Fibroblast of villous mesenchyme (primary cell): ENCODE measurements at regions not wholly inside any gene's neighbourhood (a gene's known extent, or its start where the extent isn't known, plus 50 kb on each side); places are given as distances from the start of the nearest gene placed in this dataset.
"Not testable (repeated sequence)": the region's sequence is repeated elsewhere in the genome, so short reads cannot be mapped to it uniquely, and the experiment has no call there.

Experiments
- DNase-seq: peaks from one replicate; pipeline ENCODE4 v3.0.0-alpha.2; 2010; ENCODE audit warnings: low read depth
- H3K4me3 ChIP-seq: 2 replicates; pipeline ENCODE4 v1.5.1; 2011; ENCODE audit warnings: low read depth, mild to moderate bottlenecking, low read length

- not testable (repeated sequence) for DNase-seq, H3K4me3 ChIP-seq
These were observed 63.5 kb downstream of the UNC93B1 start for GRCh38 chr11:67940440-67940839.

GRCh38 chr11:67938964-67939363, 64.9 kb downstream of the UNC93B1 start:
- peak; percentile 0 for DNase-seq
- H3K4me3 ChIP-seq, result not testable (repeated sequence)

GRCh38 chr11:67938371-67938770, 65.5 kb downstream of the UNC93B1 start:
- not testable (repeated sequence) for DNase-seq, H3K4me3 ChIP-seq

GRCh38 chr11:67923565-67923964, 80.3 kb downstream of the UNC93B1 start:
- not testable (repeated sequence) for H3K4me3 ChIP-seq, DNase-seq

- not testable (repeated sequence) for DNase-seq, H3K4me3 ChIP-seq
These were observed 83.4 kb downstream of the UNC93B1 start for GRCh38 chr11:67920546-67920945.

GRCh38 chr11:67912184-67912583, 91.7 kb downstream of the UNC93B1 start:
- H3K4me3 ChIP-seq, DNase-seq: not testable (repeated sequence)

GRCh38 chr11:67911211-67911610, 92.7 kb downstream of the UNC93B1 start:
- H3K4me3 ChIP-seq, DNase-seq: not testable (repeated sequence)

GRCh38 chr11:67910803-67911202, 93.1 kb downstream of the UNC93B1 start:
- DNase-seq, H3K4me3 ChIP-seq: not testable (repeated sequence)

- not testable (repeated sequence) for DNase-seq, H3K4me3 ChIP-seq
These were observed 96.9 kb downstream of the UNC93B1 start for GRCh38 chr11:67906969-67907368.

- DNase-seq, result peak; percentile 22
- not testable (repeated sequence) for H3K4me3 ChIP-seq
These were observed 104.4 kb downstream of the UNC93B1 start for GRCh38 chr11:67899462-67899861.

GRCh38 chr11:67893487-67893886, 110.4 kb downstream of the UNC93B1 start:
- not testable (repeated sequence) for H3K4me3 ChIP-seq, DNase-seq

- H3K4me3 ChIP-seq, DNase-seq: not testable (repeated sequence)
These were observed 114.3 kb downstream of the UNC93B1 start for GRCh38 chr11:67889646-67890045.

- H3K4me3 ChIP-seq, DNase-seq: not testable (repeated sequence)
These were observed 115.8 kb downstream of the UNC93B1 start for GRCh38 chr11:67888056-67888455.

GRCh38 chr11:67886672-67887071, 117.2 kb downstream of the UNC93B1 start:
- not testable (repeated sequence) for DNase-seq, H3K4me3 ChIP-seq

GRCh38 chr11:67886207-67886606, 117.7 kb downstream of the UNC93B1 start:
- not testable (repeated sequence) for DNase-seq, H3K4me3 ChIP-seq

GRCh38 chr11:67885574-67885973, 118.3 kb downstream of the UNC93B1 start:
- not testable (repeated sequence) for DNase-seq, H3K4me3 ChIP-seq

GRCh38 chr11:67884761-67885558, 118.9 kb downstream of the UNC93B1 start:
- peak overlapping the region; percentile 41 for H3K4me3 ChIP-seq
- not testable (repeated sequence) for DNase-seq

- peak overlapping the region; percentile 41 for H3K4me3 ChIP-seq
- not testable (repeated sequence) for DNase-seq
These were observed 119.7 kb downstream of the UNC93B1 start for GRCh38 chr11:67884073-67884757.

- DNase-seq, H3K4me3 ChIP-seq: not testable (repeated sequence)
These were observed 121.6 kb downstream of the UNC93B1 start for GRCh38 chr11:67882304-67882703.

GRCh38 chr11:67881836-67882235, 122.1 kb downstream of the UNC93B1 start:
- not testable (repeated sequence) for DNase-seq, H3K4me3 ChIP-seq
